Caco-2 (cell line): ENCODE measurements at regions not wholly inside any gene's neighbourhood (a gene's known extent, or its start where the extent isn't known, plus 50 kb on each side); places are given as distances from the start of the nearest gene placed in this dataset.

Source experiments
- BruUV-seq: library from RNA; stranded (reverse); fragments of 400-500 nt; replicated peaks from 2 replicates; lab custom pipeline; 2021; lab: Mats Ljungman, UMichigan
- CTCF ChIA-PET: fragments of 300-600 bp; sonication (Branson Sonifier 250); formaldehyde crosslinking; loops from one replicate; lab custom pipeline; 2022; ENCODE audit warnings: antibody characterized with exemption; lab: Charles Lee
- POLR2A ChIA-PET: fragments of 300-600 bp; sonication (Branson Sonifier 250); formaldehyde crosslinking; loops from one replicate; lab custom pipeline; 2022; ENCODE audit warnings: antibody characterized with exemption; lab: Charles Lee
- DNase-seq, 2 experiments: peaks; one replicate each; pipeline versions ENCODE4 v3.0.0 to v3.0.0-alpha.2; 2020 to 2022
- H3K27me3 ChIP-seq: replicated peaks from 2 replicates; pipeline ENCODE4 v1.6.0; 2011; ENCODE audit warnings: low read length; ENCODE audit not compliant: control insufficient read depth, insufficient read depth
- H3K36me3 ChIP-seq: 2 replicates; pipeline ENCODE4 v1.5.1; 2011; ENCODE audit warnings: low read length; ENCODE audit not compliant: control insufficient read depth, insufficient read depth
- H3K4me1 ChIP-seq: fragments of 250-450 bp; sonication (Bioruptor Pico); 2 replicates; pipeline ENCODE4 v1.5.1; 2020; ENCODE audit warnings: mild to moderate bottlenecking
- H3K4me3 ChIP-seq: 2 replicates; pipeline ENCODE4 v1.5.1; 2011; ENCODE audit warnings: low read depth, mild to moderate bottlenecking, control low read depth, low read length
- H3K9me3 ChIP-seq: fragments of 250-450 bp; sonication (Bioruptor Pico); 2 replicates; pipeline ENCODE4 v1.5.1; 2020; ENCODE audit warnings: mild to moderate bottlenecking, moderate library complexity
- H3K27ac Mint-ChIP-seq: one replicate; pipeline ENCODE4 v1.8.0; 2022; ENCODE audit warnings: mixed read lengths; ENCODE audit not compliant: unreplicated experiment
- H3K27me3 Mint-ChIP-seq: one replicate; pipeline ENCODE4 v1.8.0; 2022; ENCODE audit warnings: mixed read lengths; ENCODE audit not compliant: insufficient read depth, unreplicated experiment
- H3K36me3 Mint-ChIP-seq: one replicate; pipeline ENCODE4 v1.8.0; 2022; ENCODE audit warnings: mild to moderate bottlenecking, mixed read lengths; ENCODE audit not compliant: insufficient read depth, unreplicated experiment
- H3K4me1 Mint-ChIP-seq: one replicate; pipeline ENCODE4 v1.8.0; 2022; ENCODE audit warnings: low read depth, mixed read lengths; ENCODE audit not compliant: unreplicated experiment
- H3K4me3 Mint-ChIP-seq: one replicate; pipeline ENCODE4 v1.8.0; 2022; ENCODE audit warnings: mild to moderate bottlenecking, moderate library complexity, mixed read lengths; ENCODE audit not compliant: unreplicated experiment
- H3K9me3 Mint-ChIP-seq: one replicate; pipeline ENCODE4 v1.8.0; 2022; ENCODE audit warnings: mixed read lengths; ENCODE audit not compliant: unreplicated experiment
- intact Hi-C: fragments of 100-400 bp; cut with micrococcal nuclease; formaldehyde crosslinking; loops from one replicate; pipeline ENCODE4 v1.10.0; 2022; ENCODE audit not compliant: unreplicated experiment
- TF ChIP-seq, protein P1 (sequence below), 2 experiments: fragments of 200-600 bp in 1 of 2; IDR thresholded peaks; 1 replicate in 1 of 2; 2 replicates in 1 of 2; pipeline versions ENCODE4 v1.5.1 to v1.8.0; 2011 to 2022; ENCODE audit warnings: antibody characterized with exemption in 1 of 2, control low read depth in 1 of 2, inconsistent platforms in 1 of 2, low read depth in 1 of 2, low read length in 1 of 2, mild to moderate bottlenecking in 1 of 2, moderate library complexity in 1 of 2; ENCODE audit not compliant: insufficient read depth in 1 of 2, severe bottlenecking in 1 of 2, unreplicated experiment in 1 of 2

DNA sequence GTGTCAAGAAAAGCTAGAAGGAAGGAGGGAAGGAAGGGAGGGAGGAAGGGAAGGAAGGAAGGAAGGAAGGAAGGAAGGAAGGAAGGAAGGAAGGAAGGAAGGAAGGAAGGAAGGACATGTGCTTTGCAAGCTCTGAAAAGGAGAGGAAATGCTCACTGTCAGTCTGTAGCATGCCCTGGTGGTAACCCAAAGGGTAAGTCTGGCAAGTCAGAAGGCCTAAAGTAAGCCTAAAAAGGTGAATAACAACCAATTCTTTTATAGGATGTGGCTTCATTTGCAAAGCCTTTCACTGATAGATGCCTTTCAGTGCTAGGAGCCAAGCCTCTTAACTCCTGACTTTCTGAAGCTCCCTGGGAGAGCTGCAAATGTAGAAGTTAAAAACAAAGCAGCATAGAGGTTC is 542.6 kb downstream of the CFAP47 start:
- Histone ChIP-seq H3K27me3 (no peaks in the 10 kb centered on the region), H3K4me1 (no peaks in the 10 kb centered on the region), H3K9me3 (no peaks in the 10 kb centered on the region), H3K4me3 (no peak overlapping the region), H3K36me3 (no peaks in the 10 kb centered on the region)
- intact Hi-C loops: no loop called here
- TF ChIP-seq, protein P1, sequence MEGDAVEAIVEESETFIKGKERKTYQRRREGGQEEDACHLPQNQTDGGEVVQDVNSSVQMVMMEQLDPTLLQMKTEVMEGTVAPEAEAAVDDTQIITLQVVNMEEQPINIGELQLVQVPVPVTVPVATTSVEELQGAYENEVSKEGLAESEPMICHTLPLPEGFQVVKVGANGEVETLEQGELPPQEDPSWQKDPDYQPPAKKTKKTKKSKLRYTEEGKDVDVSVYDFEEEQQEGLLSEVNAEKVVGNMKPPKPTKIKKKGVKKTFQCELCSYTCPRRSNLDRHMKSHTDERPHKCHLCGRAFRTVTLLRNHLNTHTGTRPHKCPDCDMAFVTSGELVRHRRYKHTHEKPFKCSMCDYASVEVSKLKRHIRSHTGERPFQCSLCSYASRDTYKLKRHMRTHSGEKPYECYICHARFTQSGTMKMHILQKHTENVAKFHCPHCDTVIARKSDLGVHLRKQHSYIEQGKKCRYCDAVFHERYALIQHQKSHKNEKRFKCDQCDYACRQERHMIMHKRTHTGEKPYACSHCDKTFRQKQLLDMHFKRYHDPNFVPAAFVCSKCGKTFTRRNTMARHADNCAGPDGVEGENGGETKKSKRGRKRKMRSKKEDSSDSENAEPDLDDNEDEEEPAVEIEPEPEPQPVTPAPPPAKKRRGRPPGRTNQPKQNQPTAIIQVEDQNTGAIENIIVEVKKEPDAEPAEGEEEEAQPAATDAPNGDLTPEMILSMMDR (IDR thresholded peaks at IDR 0.05; ENCODE audit: insufficient read depth in 1 of 2, low read depth in 1 of 2, low read length in 1 of 2, severe bottlenecking in 1 of 2, unreplicated experiment in 1 of 2): no peak
- Mint-ChIP-seq H3K9me3 (no peaks in the 10 kb centered on the region), H3K4me1 (no peaks in the 10 kb centered on the region), H3K4me3 (no peak overlapping the region), H3K27me3 (no peaks in the 10 kb centered on the region), H3K36me3 (no peaks in the 10 kb centered on the region), H3K27ac (no peak overlapping the region)
- DNase-seq: no peak
- BruUV-seq: no TSS peak
- ChIA-PET CTCF (interaction anchor here (0.6 kb wide), 1 partner anchor 1341 kb away, joined by 3 read pairs; no protein-coding TSS in a partner anchor), POLR2A (no interaction called here)

DNA sequence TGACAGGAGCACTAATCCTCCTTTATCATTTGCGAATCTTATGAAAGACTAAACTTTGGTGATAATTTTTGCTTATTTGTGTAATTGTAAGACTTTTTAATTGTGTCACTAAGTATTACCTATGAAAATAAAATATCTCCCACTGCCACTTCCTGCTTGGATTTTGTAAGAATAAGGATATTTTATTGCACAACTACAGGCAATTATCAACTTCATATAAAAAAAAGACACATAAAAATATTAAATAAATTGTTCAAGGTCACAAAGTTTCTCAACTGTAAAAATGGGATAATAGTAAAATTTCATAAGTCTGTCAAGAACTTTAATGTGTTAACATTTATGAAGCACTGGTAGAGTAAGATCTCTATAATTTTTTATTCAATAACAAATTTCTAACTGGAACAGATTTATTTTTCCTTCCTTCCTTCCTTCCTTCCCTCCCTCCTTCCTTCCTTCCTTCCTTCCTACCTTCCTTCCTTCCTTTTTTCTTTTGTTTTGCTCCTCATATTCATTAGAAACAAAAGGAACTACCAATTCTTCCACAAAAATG is 527.6 kb upstream of the FAM47C start:
- Histone ChIP-seq H3K4me3 (no peak overlapping the region), H3K4me1 (no peaks in the 10 kb centered on the region), H3K9me3 (no peaks in the 10 kb centered on the region), H3K27me3 (no peaks in the 10 kb centered on the region), H3K36me3 (no peaks in the 10 kb centered on the region)
- TF ChIP-seq, protein P1 (IDR thresholded peaks at IDR 0.05; ENCODE audit: insufficient read depth in 1 of 2, low read depth in 1 of 2, low read length in 1 of 2, severe bottlenecking in 1 of 2, unreplicated experiment in 1 of 2): no peak
- POLR2A ChIA-PET: no interaction called here
- no peaks in the 10 kb centered on the region for H3K4me1 Mint-ChIP-seq
- CTCF ChIA-PET: no interaction called here
- intact Hi-C loops: no loop called here
- peaks cover 3% of the 10 kb centered on the region for H3K27me3 Mint-ChIP-seq
- no peaks in the 10 kb centered on the region for H3K36me3 Mint-ChIP-seq
- no peak overlapping the region for H3K4me3 Mint-ChIP-seq
- DNase-seq: no peak
- H3K9me3 Mint-ChIP-seq: no peaks in the 10 kb centered on the region
- no peak overlapping the region for H3K27ac Mint-ChIP-seq
- no TSS peak for BruUV-seq

DNA sequence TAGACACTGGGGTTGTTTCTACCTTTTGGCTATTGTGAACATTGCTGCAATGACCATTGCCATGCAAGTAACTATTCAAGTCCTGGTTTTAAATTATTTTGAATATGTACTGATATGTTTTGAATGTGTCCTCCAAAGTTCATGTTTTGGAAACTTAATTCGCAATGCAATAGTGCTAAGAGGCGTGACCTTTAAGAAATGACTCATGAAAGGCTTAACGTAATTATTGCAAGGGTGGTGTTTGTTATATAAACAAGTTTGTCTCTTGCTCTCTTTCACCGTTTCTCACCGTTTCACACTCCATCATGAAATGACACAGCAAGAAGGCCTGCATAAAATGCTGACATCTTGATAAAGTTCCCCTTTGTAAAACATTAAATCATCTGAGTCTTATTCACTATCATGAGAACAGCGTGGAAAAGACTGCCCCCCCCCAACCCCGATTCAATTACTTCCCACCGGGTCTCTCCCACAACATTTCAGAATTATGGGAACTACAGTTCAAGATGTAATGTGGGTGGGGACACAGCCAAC is 506.9 kb upstream of the FAM47C start:
- BruUV-seq: no TSS peak
- peaks cover 9% of the 10 kb centered on the region for H3K9me3 Mint-ChIP-seq
- CTCF ChIA-PET: no interaction called here
- no peak for DNase-seq
- H3K27me3 Mint-ChIP-seq: no peaks in the 10 kb centered on the region
- Histone ChIP-seq H3K27me3 (no peaks in the 10 kb centered on the region), H3K9me3 (no peaks in the 10 kb centered on the region), H3K4me1 (no peaks in the 10 kb centered on the region), H3K36me3 (no peaks in the 10 kb centered on the region), H3K4me3 (no peak overlapping the region)
- H3K4me3 Mint-ChIP-seq: no peak overlapping the region
- no peaks in the 10 kb centered on the region for H3K36me3 Mint-ChIP-seq
- TF ChIP-seq, protein P1 (IDR thresholded peaks at IDR 0.05; ENCODE audit: insufficient read depth in 1 of 2, low read depth in 1 of 2, low read length in 1 of 2, severe bottlenecking in 1 of 2, unreplicated experiment in 1 of 2): no peak
- H3K4me1 Mint-ChIP-seq: no peaks in the 10 kb centered on the region
- POLR2A ChIA-PET: no interaction called here
- intact Hi-C loops: no loop called here
- H3K27ac Mint-ChIP-seq: no peak overlapping the region
